Neural crest cell (in vitro differentiated cells): ENCODE measurements at regions not wholly inside any gene's neighbourhood (a gene's known extent, or its start where the extent isn't known, plus 50 kb on each side); places are given as distances from the start of the nearest gene placed in this dataset.
"Not testable (repeated sequence)": the region's sequence is repeated elsewhere in the genome, so short reads cannot be mapped to it uniquely, and the experiment has no call there.

ENCODE experiments used
- DNase-seq: peaks from one replicate; pipeline ENCODE4 v3.0.0; 2021; ENCODE audit warnings: low read depth, mixed read lengths, low spot score
- H3K27ac Mint-ChIP-seq: one replicate; pipeline ENCODE4 v1.8.0; 2021; ENCODE audit warnings: mild to moderate bottlenecking, mixed read lengths; ENCODE audit not compliant: unreplicated experiment
- H3K27me3 Mint-ChIP-seq: 2 replicates; pipeline ENCODE4 v1.8.0; 2021; ENCODE audit warnings: low read depth, mild to moderate bottlenecking, mixed read lengths
- H3K36me3 Mint-ChIP-seq: 2 replicates; pipeline ENCODE4 v1.8.0; 2021; ENCODE audit warnings: low read depth, mild to moderate bottlenecking, mixed read lengths
- H3K4me1 Mint-ChIP-seq: 2 replicates; pipeline ENCODE4 v1.8.0; 2021; ENCODE audit warnings: mixed read lengths
- H3K4me3 Mint-ChIP-seq: one replicate; pipeline ENCODE4 v1.8.0; 2021; ENCODE audit warnings: mild to moderate bottlenecking, mixed read lengths
- H3K9me3 Mint-ChIP-seq: 2 replicates; pipeline ENCODE4 v1.8.0; 2021; ENCODE audit warnings: mixed read lengths
- TF ChIP-seq, protein P1 (sequence below): fragments of 200-600 bp; sonication (generic); conservative IDR thresholded peaks from 2 replicates; pipeline ENCODE4 v1.5.0; 2021; ENCODE audit warnings: antibody characterized with exemption, mild to moderate bottlenecking

DNA sequence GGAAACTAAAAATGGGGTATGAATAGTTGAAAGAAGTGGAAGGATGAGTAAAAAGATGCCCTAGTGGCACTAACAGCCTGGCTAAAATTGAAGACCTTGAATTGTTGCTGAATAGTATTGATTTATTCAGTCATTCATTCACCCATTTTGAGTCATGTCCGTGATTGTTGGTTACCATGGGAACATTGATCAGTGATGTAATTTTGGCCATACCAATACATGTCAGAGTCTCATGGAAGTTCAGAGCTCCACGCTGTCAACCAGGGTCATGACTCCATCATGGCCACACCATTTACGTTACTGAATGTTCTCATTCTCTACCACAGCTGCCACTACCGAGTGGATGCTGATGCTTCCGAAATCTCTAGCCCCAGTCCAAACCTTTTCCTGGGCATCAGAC, 62.5 kb upstream of the FOXE1 start:
- Mint-ChIP-seq H3K27ac (no peak overlapping the region), H3K4me1 (no peaks in the 10 kb centered on the region), H3K9me3 (no peaks in the 10 kb centered on the region), H3K4me3 (no peak overlapping the region), H3K36me3 (no peaks in the 10 kb centered on the region), H3K27me3 (peaks cover 16% of the 10 kb centered on the region)
- no peak for DNase-seq
- TF ChIP-seq, protein P1, sequence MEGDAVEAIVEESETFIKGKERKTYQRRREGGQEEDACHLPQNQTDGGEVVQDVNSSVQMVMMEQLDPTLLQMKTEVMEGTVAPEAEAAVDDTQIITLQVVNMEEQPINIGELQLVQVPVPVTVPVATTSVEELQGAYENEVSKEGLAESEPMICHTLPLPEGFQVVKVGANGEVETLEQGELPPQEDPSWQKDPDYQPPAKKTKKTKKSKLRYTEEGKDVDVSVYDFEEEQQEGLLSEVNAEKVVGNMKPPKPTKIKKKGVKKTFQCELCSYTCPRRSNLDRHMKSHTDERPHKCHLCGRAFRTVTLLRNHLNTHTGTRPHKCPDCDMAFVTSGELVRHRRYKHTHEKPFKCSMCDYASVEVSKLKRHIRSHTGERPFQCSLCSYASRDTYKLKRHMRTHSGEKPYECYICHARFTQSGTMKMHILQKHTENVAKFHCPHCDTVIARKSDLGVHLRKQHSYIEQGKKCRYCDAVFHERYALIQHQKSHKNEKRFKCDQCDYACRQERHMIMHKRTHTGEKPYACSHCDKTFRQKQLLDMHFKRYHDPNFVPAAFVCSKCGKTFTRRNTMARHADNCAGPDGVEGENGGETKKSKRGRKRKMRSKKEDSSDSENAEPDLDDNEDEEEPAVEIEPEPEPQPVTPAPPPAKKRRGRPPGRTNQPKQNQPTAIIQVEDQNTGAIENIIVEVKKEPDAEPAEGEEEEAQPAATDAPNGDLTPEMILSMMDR, result no peak

DNA sequence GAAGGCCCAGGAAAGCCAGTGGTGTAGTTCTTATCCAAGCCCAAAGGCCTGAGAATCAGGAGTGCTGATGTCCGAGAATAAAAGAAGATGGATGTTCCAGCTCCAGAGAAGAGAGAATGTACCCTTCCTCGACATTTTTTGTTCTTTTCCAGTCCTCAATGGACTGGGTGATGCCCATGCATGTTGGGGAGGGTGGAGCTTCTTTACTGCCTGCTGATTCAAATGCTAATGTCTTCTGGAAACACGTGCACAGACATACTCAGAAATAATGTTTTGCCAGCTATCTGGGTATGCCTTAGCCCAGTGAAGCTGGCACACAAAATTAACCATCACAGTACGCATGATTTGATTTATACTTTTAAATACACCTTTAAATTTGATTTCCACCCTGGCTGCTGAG, 61.5 kb upstream of the FOXE1 start:
- Mint-ChIP-seq H3K4me3 (no peak overlapping the region), H3K27ac (no peak overlapping the region), H3K27me3 (peaks cover 9% of the 10 kb centered on the region)

DNA sequence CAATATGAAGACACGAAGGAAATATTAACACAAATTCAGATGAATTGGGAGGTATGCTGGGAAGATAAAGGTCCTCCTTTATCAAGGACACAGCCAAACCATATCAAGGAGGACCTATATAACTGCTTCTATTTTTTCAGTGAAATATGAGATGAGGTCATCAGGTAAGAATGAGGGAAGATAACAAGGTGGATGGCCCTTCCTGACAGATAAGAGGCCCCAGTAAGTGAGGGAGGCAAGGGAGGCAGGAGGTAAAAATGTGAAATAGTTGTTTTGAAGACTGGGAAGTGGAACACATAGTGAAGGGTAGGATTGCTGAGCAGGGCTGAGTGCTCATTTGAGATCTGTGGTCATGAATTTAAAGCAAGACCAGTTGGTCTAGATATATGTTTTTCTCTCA, 60.0 kb upstream of the FOXE1 start:
- no peaks in the 10 kb centered on the region for H3K9me3 Mint-ChIP-seq
- peaks cover 6% of the 10 kb centered on the region for H3K27me3 Mint-ChIP-seq
- no peaks in the 10 kb centered on the region for H3K36me3 Mint-ChIP-seq
- H3K4me3 Mint-ChIP-seq, result no peak overlapping the region
- H3K27ac Mint-ChIP-seq, result no peak overlapping the region
- DNase-seq, result no peak
- H3K4me1 Mint-ChIP-seq, result no peaks in the 10 kb centered on the region
- TF ChIP-seq, protein P1, result no peak

More for the DNA sequence above, 61.5 kb upstream of the FOXE1 start:
- no peak for DNase-seq
- H3K4me1 Mint-ChIP-seq, result no peaks in the 10 kb centered on the region
- no peaks in the 10 kb centered on the region for H3K9me3 Mint-ChIP-seq
- no peaks in the 10 kb centered on the region for H3K36me3 Mint-ChIP-seq
- TF ChIP-seq, protein P1, result no peak

DNA sequence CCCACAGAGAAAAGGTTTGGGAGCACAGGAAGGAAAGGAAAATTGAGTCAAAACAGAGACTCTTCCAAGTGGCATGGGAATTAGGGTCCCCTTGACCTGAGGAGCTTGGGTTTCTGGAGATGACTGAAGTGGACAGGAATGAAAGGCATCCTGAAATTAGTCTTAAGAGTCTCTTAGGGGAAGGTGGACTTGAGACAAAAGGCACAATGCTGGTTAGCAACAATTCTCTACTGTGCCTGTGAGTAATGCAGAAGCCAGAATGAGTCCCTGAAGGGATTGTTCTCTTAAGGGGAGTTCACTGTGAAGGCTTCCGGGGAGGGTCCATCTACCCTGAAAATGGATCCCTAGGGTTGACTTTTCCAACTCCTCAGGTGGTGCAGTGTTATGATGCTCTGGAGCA, 58.4 kb upstream of the FOXE1 start:
- Mint-ChIP-seq H3K4me3 (no peak overlapping the region), H3K9me3 (no peaks in the 10 kb centered on the region), H3K27me3 (peaks cover 9% of the 10 kb centered on the region), H3K36me3 (no peaks in the 10 kb centered on the region), H3K4me1 (no peaks in the 10 kb centered on the region), H3K27ac (no peak overlapping the region)
- TF ChIP-seq, protein P1, result no peak
- DNase-seq, result no peak

DNA sequence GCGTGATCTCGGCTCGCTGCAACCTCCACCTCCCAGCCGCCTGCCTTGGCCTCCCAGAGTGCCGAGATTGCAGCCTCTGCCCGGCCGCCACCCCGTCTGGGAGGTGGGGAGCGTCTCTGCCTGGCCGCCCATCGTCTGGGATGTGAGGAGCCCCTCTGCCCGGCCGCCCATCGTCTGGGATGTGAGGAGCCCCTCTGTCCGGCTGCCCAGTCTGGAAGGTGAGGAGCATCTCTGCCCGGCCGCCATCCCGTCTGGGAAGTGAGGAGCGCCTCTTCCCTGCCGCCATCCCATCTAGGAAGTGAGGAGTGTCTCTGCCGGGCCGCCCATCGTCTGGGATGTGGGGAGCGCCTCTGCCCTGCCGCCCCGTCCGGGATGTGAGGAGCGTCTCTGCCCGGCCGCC, 56.9 kb upstream of the FOXE1 start:
- not testable (repeated sequence) for H3K4me3 Mint-ChIP-seq, DNase-seq, H3K4me1 Mint-ChIP-seq, H3K27ac Mint-ChIP-seq, H3K9me3 Mint-ChIP-seq, H3K36me3 Mint-ChIP-seq
- peaks cover 23% of the 10 kb centered on the region for H3K27me3 Mint-ChIP-seq

DNA sequence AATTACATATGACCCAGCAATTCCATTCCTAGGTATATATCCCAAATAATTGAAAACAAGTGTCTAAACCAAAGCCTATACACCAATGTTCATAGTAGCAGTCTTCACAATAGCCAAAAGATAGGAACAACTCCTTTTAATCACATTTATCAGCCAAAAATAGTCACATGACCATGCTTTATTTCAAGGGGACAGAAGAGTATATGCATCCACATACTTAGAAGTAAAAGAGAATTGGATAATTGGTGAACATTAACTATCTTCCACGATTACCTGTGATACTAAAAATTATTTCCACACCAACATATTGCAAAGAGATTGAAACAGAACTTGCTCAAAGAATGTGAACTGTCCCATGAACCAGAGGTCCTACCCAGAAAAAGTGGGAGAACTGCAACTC, 51.8 kb upstream of the FOXE1 start:
- Mint-ChIP-seq H3K27me3 (peaks cover 62% of the 10 kb centered on the region), H3K36me3 (no peaks in the 10 kb centered on the region), H3K9me3 (no peaks in the 10 kb centered on the region), H3K4me3 (no peak overlapping the region), H3K27ac (no peak overlapping the region), H3K4me1 (no peaks in the 10 kb centered on the region)
- DNase-seq, result no peak
- TF ChIP-seq, protein P1, result no peak
